Adrenal gland (tissue), 5 donors: ENCODE measurements at regions not wholly inside any gene's neighbourhood (a gene's known extent, or its start where the extent isn't known, plus 50 kb on each side); places are given as distances from the start of the nearest gene placed in this dataset.

Experiments used
- CTCF ChIP-seq, 6 experiments: fragments of 450-650 bp in 4 of 6; fragments of 200-600 bp in 2 of 6; sonication (generic) in 1 of 6; IDR thresholded peaks; 1 replicate in 5 of 6; 2 replicates in 1 of 6; pipeline versions ENCODE4 v1.5.1 to v1.8.0; 2016 to 2021; ENCODE audit warnings: antibody characterized with exemption in 6 of 6, mild to moderate bottlenecking in 2 of 6, moderate library complexity in 1 of 6
- POLR2A ChIP-seq, 2 donors: fragments of 450-650 bp; IDR thresholded peaks; one replicate each; pipeline ENCODE4 v1.6.1; 2017; ENCODE audit warnings: antibody characterized with exemption in 2 of 2, mild to moderate bottlenecking in 2 of 2, moderate library complexity in 1 of 2
- donor health status: DM: no; HTN: no; CAD: no.

- TF ChIP-seq POLR2A (IDR thresholded peaks at IDR 0.05), result no peak
- TF ChIP-seq CTCF (IDR thresholded peaks at IDR 0.05), result no peak
Observed at GRCh38 chr2:144165599-144166250, 354.2 kb downstream of the ZEB2 start.
